Heart left ventricle (tissue), 13 donors: ENCODE measurements at regions not wholly inside any gene's neighbourhood (a gene's known extent, or its start where the extent isn't known, plus 50 kb on each side); places are given as distances from the start of the nearest gene placed in this dataset.

Experiments used
- CTCF ChIP-seq, 12 donors: fragments of 200-600 bp; sonication (generic) in 4 of 12; IDR thresholded peaks; one replicate each; pipeline versions ENCODE4 v1.5.0 to v1.8.0; 2018 to 2022; ENCODE audit warnings: antibody characterized with exemption in 12 of 12, mild to moderate bottlenecking in 5 of 12
- POLR2A ChIP-seq, 2 donors: fragments of 450-650 bp; IDR thresholded peaks; one replicate each; pipeline ENCODE4 v1.6.1; 2017; ENCODE audit warnings: antibody characterized with exemption in 2 of 2, mild to moderate bottlenecking in 2 of 2, moderate library complexity in 2 of 2
- donor health status: ischemic (EF 13 %, LVEDD 7.1; RV severe dilation, severe dysfunction).
- donor health status: DM: no; HTN: yes; CAD: no.
- donor health status: DM: no; HTN: no; CAD: no.
- donor health status: ischemic (EF 25% LVEDD 6.9; RV normal size, moderate dysfunction).
- donor health status: ischemic (EF 25% LVEDD 5.7; RV mildly dilated, moderate dysfunction).
- donor health status: ischemic (EF 35%, LVEDD 5.7; RV mildly dilated, moderate dysfunction).
- donor health status: nonischemic (EF 11% LVEDD 7.7; RV severe dilation, severe dysfunction).
- donor health status: DM: yes; HTN: yes; CAD: no.
- donor health status: PGD.
- donor health status: ischemic (EF 29% LVEDD 5.4; RV normal size, mild dysfunction).
- donor health status: nonischemic (EF 23%, LVEDD 6.1; RV moderate dilation, normal function).

- no peak for TF ChIP-seq CTCF (IDR thresholded peaks at IDR 0.05)
- TF ChIP-seq POLR2A (IDR thresholded peaks at IDR 0.05): no peak
Observed at GRCh38 chr14:37988472-37988871, 219.2 kb upstream of the SSTR1 start.
